ENCODE measurements at regions not wholly inside any gene's neighbourhood (a gene's known extent, or its start where the extent isn't known, plus 50 kb on each side); places are given as distances from the start of the nearest gene placed in this dataset.

DNA sequence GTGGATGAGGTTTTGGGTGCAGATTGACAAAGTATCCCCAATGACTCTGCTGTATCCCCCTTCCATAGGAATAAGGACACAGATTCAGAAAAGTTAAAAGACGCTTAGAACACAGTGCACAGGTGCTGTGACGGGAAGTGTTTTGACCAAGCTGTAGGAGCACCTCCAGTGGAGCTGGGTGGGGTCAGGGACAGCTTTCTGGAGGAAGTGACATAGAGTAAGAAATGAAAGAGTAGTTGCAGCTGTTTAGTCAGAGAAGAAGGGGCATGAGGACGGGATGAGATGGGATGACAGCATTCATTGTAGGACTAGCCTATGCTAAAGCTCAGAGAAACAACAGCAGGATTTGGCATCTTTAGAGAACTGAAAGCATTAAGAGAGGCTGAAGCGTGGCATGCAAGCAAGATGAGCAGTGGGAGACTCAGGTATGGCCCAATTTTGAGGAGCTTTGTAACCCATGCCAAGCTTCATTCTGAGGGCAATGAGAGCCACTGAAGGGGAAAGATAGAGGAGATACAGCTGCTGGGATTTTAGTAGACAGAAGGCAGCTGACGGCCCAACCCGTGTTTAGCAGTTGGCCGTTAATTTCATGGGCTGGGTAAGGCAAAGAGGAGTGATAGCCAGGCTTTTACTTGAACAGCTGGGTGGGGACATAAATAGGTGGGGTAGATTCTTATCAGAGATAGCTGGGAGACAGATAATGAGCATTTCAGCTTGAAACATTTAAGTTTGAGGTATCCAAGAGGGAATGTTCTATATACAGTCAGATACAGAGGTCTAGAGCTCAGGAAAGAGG is 131.8 kb upstream of the KRAS start:
- H3K27ac ChIP-seq: no peak overlapping the region
- no peak for TF ChIP-seq CTCF (IDR thresholded peaks at IDR 0.05)
- DNase-seq (ENCODE audit: low spot score): no peak
- no peak overlapping the region for H3K4me3 ChIP-seq

GRCh38 chr12:25377469-25378177 is 126.9 kb upstream of the KRAS start:
- no peak overlapping the region for H3K4me3 ChIP-seq
- TF ChIP-seq CTCF (IDR thresholded peaks at IDR 0.05): no peak
- no peak for DNase-seq (ENCODE audit: low spot score)
- H3K27ac ChIP-seq: no peak overlapping the region

DNA sequence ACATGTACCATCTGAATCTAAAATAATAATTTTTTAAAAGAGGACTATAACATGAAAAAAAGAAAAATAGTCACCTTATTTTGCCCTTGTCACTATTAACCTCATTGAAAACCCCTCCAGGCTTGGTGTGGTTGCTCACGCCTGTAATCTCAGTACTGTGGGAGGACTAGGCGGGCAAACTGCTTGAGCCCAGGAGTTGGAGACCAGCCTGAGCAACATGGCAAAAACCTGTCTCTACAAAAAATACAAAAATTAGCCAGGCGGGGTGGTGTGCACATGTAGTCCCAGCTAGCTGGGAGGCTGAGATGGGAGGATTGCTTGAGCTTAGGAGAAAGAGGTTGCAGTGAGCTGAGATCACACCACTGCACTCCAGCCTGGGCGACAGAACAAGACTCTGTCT is 126.3 kb upstream of the KRAS start:
- H3K4me3 ChIP-seq: no peak overlapping the region
- TF ChIP-seq CTCF (IDR thresholded peaks at IDR 0.05): no peak
- no peak for DNase-seq (ENCODE audit: low spot score)

DNA sequence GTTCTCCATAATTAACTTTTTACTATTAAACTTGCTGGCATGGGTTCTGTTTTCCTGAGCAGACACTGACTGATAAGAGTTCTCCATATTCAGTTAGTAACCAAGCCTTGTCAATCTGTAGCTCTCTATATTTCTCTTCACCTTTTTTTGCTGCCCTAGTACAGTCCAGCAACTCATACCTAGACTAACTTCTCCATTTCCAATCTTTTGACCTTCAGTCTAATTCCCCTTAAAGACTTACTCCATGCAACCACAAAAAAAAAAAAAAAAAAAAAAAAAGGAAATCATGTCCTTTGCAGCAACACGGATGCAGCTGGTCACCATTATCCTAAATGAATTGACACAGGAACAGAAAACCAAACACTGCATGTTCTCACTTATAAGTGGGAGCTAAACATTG is 125.7 kb upstream of the KRAS start:
- Histone ChIP-seq H3K4me3 (no peak overlapping the region), H3K27ac (no peak overlapping the region)
- no peak for DNase-seq (ENCODE audit: low spot score)
- no peak for TF ChIP-seq CTCF (IDR thresholded peaks at IDR 0.05)

More for the DNA sequence above, 126.3 kb upstream of the KRAS start:
- no peak overlapping the region for H3K27ac ChIP-seq

DNA sequence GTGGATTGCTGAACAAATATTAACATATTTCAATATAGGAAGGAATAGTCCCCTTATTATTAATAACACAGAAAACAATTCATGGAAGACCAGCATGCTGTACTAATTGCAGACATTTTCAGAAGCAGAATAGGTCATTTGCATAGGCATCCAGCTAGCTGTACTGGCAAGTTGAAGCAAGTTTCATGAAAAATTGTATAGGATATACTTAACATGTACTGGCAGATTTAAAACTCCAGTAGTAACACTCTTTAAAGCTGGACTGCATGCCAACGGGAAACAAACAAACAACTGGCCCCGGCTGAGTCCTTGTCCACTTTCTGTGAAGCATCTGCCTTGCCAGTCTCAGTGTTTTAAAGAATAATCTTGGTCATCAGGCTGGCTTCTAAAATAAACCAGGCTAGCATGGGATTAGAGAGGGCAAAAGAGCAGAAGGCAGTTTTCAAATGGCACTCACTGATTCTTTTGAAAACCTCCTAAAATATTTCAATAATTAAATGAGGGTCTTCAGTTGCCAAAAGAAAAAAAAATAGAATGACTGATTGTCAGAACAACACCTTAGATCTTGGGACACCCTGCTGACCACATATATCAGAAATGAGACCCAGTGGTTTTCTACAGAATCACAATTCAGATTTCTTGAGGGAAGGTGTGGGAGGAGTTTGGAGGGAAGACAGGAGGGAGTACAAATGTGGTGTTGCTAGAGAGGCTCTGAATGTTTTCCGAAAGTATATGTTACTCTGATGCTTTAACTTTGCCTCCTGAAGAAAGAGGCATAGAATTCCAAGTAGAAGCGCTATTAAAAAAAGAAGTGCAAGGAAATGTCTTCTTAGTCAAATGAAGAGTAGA is 122.5 kb upstream of the KRAS start:
- TF ChIP-seq CTCF (IDR thresholded peaks at IDR 0.05): no peak
- no peak overlapping the region for H3K4me3 ChIP-seq
- H3K27ac ChIP-seq: no peak overlapping the region
- no peak for DNase-seq (ENCODE audit: low spot score)

DNA sequence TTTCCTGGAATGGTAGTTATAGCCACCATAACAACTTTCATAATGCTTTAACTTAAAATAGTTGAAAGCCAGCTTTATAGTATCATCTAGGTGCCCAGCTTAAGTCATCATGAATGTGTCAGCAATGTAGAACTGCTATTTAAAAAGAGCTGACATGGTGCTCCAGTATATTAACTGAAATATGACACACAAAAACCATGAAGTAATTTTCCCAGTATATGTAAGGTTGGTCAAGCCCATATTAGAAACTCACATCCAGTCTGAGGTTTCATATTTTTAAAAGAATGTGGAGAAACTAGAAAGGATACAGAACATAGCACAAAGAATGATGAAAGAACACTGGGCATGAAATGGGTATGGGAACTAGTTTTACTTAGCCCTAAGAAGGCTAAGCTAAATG is 121.3 kb upstream of the KRAS start:
- DNase-seq (ENCODE audit: low spot score): no peak
- no peak overlapping the region for H3K4me3 ChIP-seq
- TF ChIP-seq CTCF (IDR thresholded peaks at IDR 0.05): no peak
- H3K27ac ChIP-seq: no peak overlapping the region
